OCI-LY7 (cell line): ENCODE measurements at regions not wholly inside any gene's neighbourhood (a gene's known extent, or its start where the extent isn't known, plus 50 kb on each side); places are given as distances from the start of the nearest gene placed in this dataset.

Experiments used
- BruUV-seq: library from RNA; stranded (reverse); fragments of 400-500 nt; replicated peaks from 2 replicates; lab custom pipeline; 2021; lab: Mats Ljungman, UMichigan
- CTCF ChIA-PET: fragments of 300-600 bp; sonication (Branson Sonifier 250); formaldehyde crosslinking; loops from one replicate; lab custom pipeline; 2022; ENCODE audit warnings: antibody characterized with exemption; ENCODE audit not compliant: unreplicated experiment; lab: Charles Lee
- POLR2A ChIA-PET: fragments of 300-600 bp; sonication (Branson Sonifier 250); formaldehyde crosslinking; loops from one replicate; lab custom pipeline; 2022; ENCODE audit warnings: antibody characterized with exemption; lab: Charles Lee
- DNase-seq: peaks from one replicate; pipeline ENCODE4 v3.0.0-alpha.2; 2015; ENCODE audit warnings: low spot score
- H2AFZ ChIP-seq: fragments of 200-600 bp; sonication (generic), shearing (Covaris generic); 2 replicates; pipeline ENCODE4 v1.6.1; 2014; ENCODE audit warnings: mild to moderate bottlenecking, antibody characterized with exemption, low read length, moderate library complexity
- H3K27ac ChIP-seq: fragments of 200-600 bp; sonication (generic); 2 replicates; pipeline ENCODE4 v1.5.1; 2014; ENCODE audit warnings: mixed run types, low read depth, mild to moderate bottlenecking, moderate library complexity, low read length, inconsistent platforms; ENCODE audit not compliant: poor library complexity, severe bottlenecking
- H3K36me3 ChIP-seq: fragments of 200-600 bp; sonication (generic); 2 replicates; pipeline ENCODE4 v1.6.1; 2014; ENCODE audit warnings: mild to moderate bottlenecking, antibody characterized with exemption, low read length, moderate library complexity, mixed read lengths; ENCODE audit not compliant: insufficient read depth
- H3K4me1 ChIP-seq: fragments of 200-600 bp; sonication (generic); 2 replicates; pipeline ENCODE4 v1.5.1; 2014; ENCODE audit warnings: mild to moderate bottlenecking, low read length; ENCODE audit not compliant: insufficient read depth, poor library complexity, severe bottlenecking
- H3K4me2 ChIP-seq: fragments of 200-600 bp; sonication (generic); 2 replicates; pipeline ENCODE4 v1.6.1; 2014; ENCODE audit warnings: mild to moderate bottlenecking, low read length
- H3K4me3 ChIP-seq: fragments of 200-600 bp; sonication (generic); 2 replicates; pipeline ENCODE4 v1.5.1; 2014; ENCODE audit warnings: mild to moderate bottlenecking, low read depth, low read length; ENCODE audit not compliant: poor library complexity, severe bottlenecking
- H3K79me2 ChIP-seq: fragments of 200-600 bp; sonication (generic); 2 replicates; pipeline ENCODE4 v1.6.1; 2016; ENCODE audit warnings: low read depth, mild to moderate bottlenecking, low read length, moderate library complexity, mixed read lengths; ENCODE audit not compliant: insufficient read depth
- H3K9me2 ChIP-seq: fragments of 200-600 bp; sonication (generic); 2 replicates; pipeline ENCODE4 v1.6.1; 2016; ENCODE audit warnings: mild to moderate bottlenecking, low read length, mixed read lengths; ENCODE audit not compliant: insufficient read depth
- H3K9me3 ChIP-seq: fragments of 200-600 bp; sonication (generic); 2 replicates; pipeline ENCODE4 v1.6.1; 2014; ENCODE audit warnings: mild to moderate bottlenecking, mixed run types, low read length, mixed read lengths
- H4K20me1 ChIP-seq: fragments of 200-600 bp; sonication (generic); 2 replicates; pipeline ENCODE4 v1.6.1; 2014; ENCODE audit warnings: mild to moderate bottlenecking, antibody characterized with exemption, low read length, moderate library complexity, mixed read lengths; ENCODE audit not compliant: insufficient read depth
- CTCF ChIP-seq: fragments of 200-600 bp; sonication (generic); conservative IDR thresholded peaks from 2 replicates; pipeline ENCODE4 v1.5.1; 2014; ENCODE audit warnings: mild to moderate bottlenecking, antibody characterized with exemption, low read length, moderate library complexity, mixed read lengths
- EZH2phosphoT487 ChIP-seq: fragments of 200-600 bp; sonication (generic); IDR thresholded peaks from 2 replicates; pipeline ENCODE4 v1.6.1; 2018; ENCODE audit warnings: low read depth, borderline replicate concordance, mild to moderate bottlenecking, mixed run types, antibody characterized with exemption, low read length, moderate library complexity, mixed read lengths
- intact Hi-C: fragments of 100-400 bp; cut with micrococcal nuclease; formaldehyde crosslinking; loops from one replicate; pipeline ENCODE4 v1.10.0; 2022; ENCODE audit not compliant: unreplicated experiment

GRCh38 chr6:144769142-144769541, 484.0 kb downstream of the UTRN start:
- no peak for DNase-seq
- no peaks in the 10 kb centered on the region for H3K9me2 ChIP-seq
- no peaks in the 10 kb centered on the region for H3K4me1 ChIP-seq
- H4K20me1 ChIP-seq, result no peaks in the 10 kb centered on the region
- CTCF ChIA-PET, result no interaction called here
- TF ChIP-seq CTCF (no peak), EZH2phosphoT487 (no peak)
- BruUV-seq, result no TSS peak
- H3K4me2 ChIP-seq, result no peak overlapping the region
- no peak overlapping the region for H2AFZ ChIP-seq
- no peak overlapping the region for H3K4me3 ChIP-seq
- no peaks in the 10 kb centered on the region for H3K9me3 ChIP-seq
- H3K36me3 ChIP-seq, result no peaks in the 10 kb centered on the region
- no peaks in the 10 kb centered on the region for H3K79me2 ChIP-seq
- intact Hi-C loops, result no loop called here
- H3K27ac ChIP-seq, result no peak overlapping the region
- POLR2A ChIA-PET, result interaction anchor here (0.7 to 1.0 kb wide), 2 partner anchors 11 to 42 kb away, joined by 3 to 4 read pairs; no protein-coding TSS in a partner anchor

- Histone ChIP-seq H3K4me2 (no peak overlapping the region), H3K27ac (no peak overlapping the region), H3K9me2 (no peaks in the 10 kb centered on the region; the same call in 1 of the 2 replicates), H2AFZ (no peak overlapping the region), H3K9me3 (no peaks in the 10 kb centered on the region), H3K79me2 (no peaks in the 10 kb centered on the region), H3K4me3 (no peak overlapping the region), H3K36me3 (no peaks in the 10 kb centered on the region), H4K20me1 (no peaks in the 10 kb centered on the region), H3K4me1 (no peaks in the 10 kb centered on the region)
- BruUV-seq, result no TSS peak
- intact Hi-C loops, result no loop called here
- CTCF ChIA-PET, result no interaction called here
- no peak for DNase-seq
- no peak for TF ChIP-seq EZH2phosphoT487
- TF ChIP-seq CTCF, result no peak
- POLR2A ChIA-PET, result interaction anchor here (0.6 kb wide), 1 partner anchor 221 kb away, joined by 4 read pairs; no protein-coding TSS in a partner anchor
Observed at GRCh38 chr6:144776031-144776819, 491.1 kb downstream of the UTRN start.

GRCh38 chr6:144777249-144777648, 492.1 kb downstream of the UTRN start:
- intact Hi-C loops, result no loop called here
- Histone ChIP-seq H4K20me1 (no peaks in the 10 kb centered on the region), H3K4me1 (no peaks in the 10 kb centered on the region), H2AFZ (no peak overlapping the region), H3K36me3 (no peaks in the 10 kb centered on the region), H3K79me2 (no peaks in the 10 kb centered on the region), H3K4me3 (no peak overlapping the region), H3K27ac (no peak overlapping the region), H3K9me2 (no peaks in the 10 kb centered on the region; the same call in 1 of the 2 replicates), H3K9me3 (no peaks in the 10 kb centered on the region), H3K4me2 (no peak overlapping the region)
- ChIA-PET CTCF (no interaction called here), POLR2A (no interaction called here)
- TF ChIP-seq CTCF, result no peak
- no peak for TF ChIP-seq EZH2phosphoT487
- DNase-seq, result no peak
- BruUV-seq, result no TSS peak
